ENCODE measurements at regions not wholly inside any gene's neighbourhood (a gene's known extent, or its start where the extent isn't known, plus 50 kb on each side); places are given as distances from the start of the nearest gene placed in this dataset.

- TF ChIP-seq CTCF (IDR thresholded peaks at IDR 0.05; ENCODE audit: extremely low read depth in 1 of 2, insufficient read depth in 1 of 2, low read depth in 1 of 2, low read length in 2 of 2) (no peak), POLR2A (IDR thresholded peaks at IDR 0.05; ENCODE audit: low read depth, low read length) (no peak), JUN (IDR thresholded peaks at IDR 0.05; ENCODE audit: borderline replicate concordance, insufficient read depth, insufficient read length, low read depth) (no peak), EZH2 (IDR thresholded peaks at IDR 0.05; ENCODE audit: borderline replicate concordance, low read depth, low read length, severe bottlenecking) (no peak)
Measured at GRCh38 chr11:112773264-112773663, 188.0 kb upstream of the NCAM1 start.
